ENCODE measurements at regions not wholly inside any gene's neighbourhood (a gene's known extent, or its start where the extent isn't known, plus 50 kb on each side); places are given as distances from the start of the nearest gene placed in this dataset.
A peak's percentile ranks its signal among the peaks of the same experiment; 100 is the strongest.

- TF ChIP-seq REST (IDR thresholded peaks at IDR 0.05; ENCODE audit: low read depth), result no peak
These were observed 97.9 kb upstream of the SYT6 start (continued) for GRCh38 chr1:114251573-114251939.

GRCh38 chr1:114250683-114251572 lies 97.3 kb upstream of the SYT6 start:
- H3K27ac ChIP-seq (ENCODE audit: low read depth, low read length), result no peak overlapping the region
- ATAC-seq (no peak), DNase-seq (ENCODE audit: low read depth, low spot score) (no peak)
- 0 out of 2 replicates have a peak, but pooled peaks cover 5% of the 10 kb centered on the region for H3K27me3 ChIP-seq (ENCODE audit: insufficient read depth, low read length)
- ChIA-PET RAD21 (ENCODE audit: low non-redundant PET in 1 of 2, low total read pairs in 2 of 2, uncharacterized antibody in 2 of 2, unreplicated experiment in 2 of 2) (no interaction called here), POLR2A (no interaction called here), CTCF (interaction anchor here (1.3 kb wide), 1 partner anchor 32 kb away, joined by 3 read pairs; no protein-coding TSS in a partner anchor)
- H2AFZ ChIP-seq (ENCODE audit: low read depth, low read length, poor library complexity, severe bottlenecking), result no peak overlapping the region
- no peaks in the 10 kb centered on the region for H3K9me2 ChIP-seq (ENCODE audit: insufficient read depth)
- no peak overlapping the region for H3K9ac ChIP-seq (ENCODE audit: low read length)
- H3K4me1 ChIP-seq (ENCODE audit: control insufficient read depth in 1 of 2, insufficient read depth in 2 of 2, low read length in 2 of 2), result no peaks in the 10 kb centered on the region
- H4K20me1 ChIP-seq (ENCODE audit: insufficient read depth), result no peaks in the 10 kb centered on the region
- BruUV-seq (replicated peaks), result no TSS peak
- no peak overlapping the region for H3K4me3 ChIP-seq (replicated peaks in 1 of 2; ENCODE audit: low read depth in 1 of 2, low read length in 2 of 2)
- no peaks in the 10 kb centered on the region for H3K79me2 ChIP-seq (ENCODE audit: insufficient read depth, low read length)
- no peaks in the 10 kb centered on the region for H3K36me3 ChIP-seq (ENCODE audit: control insufficient read depth in 1 of 2, insufficient read depth in 2 of 2, low read length in 2 of 2)
- TF ChIP-seq CBX3 (IDR thresholded peaks at IDR 0.05; ENCODE audit: low read depth) (no peak), CTCF (IDR thresholded peaks at IDR 0.05 in 2 of 3, conservative IDR thresholded peaks at IDR 0.05 in 1 of 3; ENCODE audit: borderline replicate concordance in 1 of 3, insufficient read depth in 1 of 3, low read depth in 2 of 3, low read length in 2 of 3) (0 out of 6 replicates have a peak, but pooled peaks of 1 of the 3 experiments have one; percentile 4), SRF (IDR thresholded peaks at IDR 0.05; ENCODE audit: low read depth) (no peak)
- intact Hi-C loops (cut with micrococcal nuclease), result no loop called here
- H3K9me3 ChIP-seq (ENCODE audit: control insufficient read depth in 1 of 2, insufficient read depth in 1 of 2, low read depth in 1 of 2, low read length in 2 of 2), result peaks cover 0 to 5% of the 10 kb centered on the region in 2 experiments; a peak in 1 of 4 replicates
- no peak overlapping the region for H3K4me2 ChIP-seq (ENCODE audit: low read length)
